ENCODE measurements at regions not wholly inside any gene's neighbourhood (a gene's known extent, or its start where the extent isn't known, plus 50 kb on each side); places are given as distances from the start of the nearest gene placed in this dataset.

- TF ChIP-seq CTCF (IDR thresholded peaks at IDR 0.05; ENCODE audit: extremely low read depth, missing control alignments): no peak
Measured at GRCh38 chr10:2981361-2981801, 86.0 kb upstream of the PFKP start.

GRCh38 chr10:2980791-2981360, 86.5 kb upstream of the PFKP start:
- DNase-seq (ENCODE audit: low spot score): no peak
- TF ChIP-seq CTCF (IDR thresholded peaks at IDR 0.05; ENCODE audit: extremely low read depth, missing control alignments): no peak

More at GRCh38 chr10:2981361-2981801, 86.0 kb upstream of the PFKP start:
- no peak for DNase-seq (ENCODE audit: low spot score)

GRCh38 chr10:2980116-2980515, 87.2 kb upstream of the PFKP start:
- TF ChIP-seq CTCF (IDR thresholded peaks at IDR 0.05; ENCODE audit: extremely low read depth, missing control alignments): no peak
- DNase-seq (ENCODE audit: low spot score): no peak

GRCh38 chr10:2979306-2979705, 88.0 kb upstream of the PFKP start:
- no peak for DNase-seq (ENCODE audit: low spot score)
- TF ChIP-seq CTCF (IDR thresholded peaks at IDR 0.05; ENCODE audit: extremely low read depth, missing control alignments): no peak

GRCh38 chr10:2978574-2979273, 88.6 kb upstream of the PFKP start:
- no peak for TF ChIP-seq CTCF (IDR thresholded peaks at IDR 0.05; ENCODE audit: extremely low read depth, missing control alignments)
- no peak for DNase-seq (ENCODE audit: low spot score)

GRCh38 chr10:2978111-2978510, 89.2 kb upstream of the PFKP start:
- DNase-seq (ENCODE audit: low spot score): peak; percentile 42
- TF ChIP-seq CTCF (IDR thresholded peaks at IDR 0.05; ENCODE audit: extremely low read depth, missing control alignments): no peak

GRCh38 chr10:2974503-2975207, 92.7 kb upstream of the PFKP start:
- TF ChIP-seq CTCF (IDR thresholded peaks at IDR 0.05; ENCODE audit: extremely low read depth, missing control alignments): no peak
- no peak for DNase-seq (ENCODE audit: low spot score)

Measured in GM20000 (cell line).